GM18502 (cell line): ENCODE measurements at regions not wholly inside any gene's neighbourhood (a gene's known extent, or its start where the extent isn't known, plus 50 kb on each side); places are given as distances from the start of the nearest gene placed in this dataset.

Source experiments
- ATAC-seq: cut with Tn5 transposase; IDR thresholded peaks from one replicate; pipeline ENCODE4 v1.9.1; 2021; ENCODE audit warnings: mild to moderate bottlenecking; ENCODE audit not compliant: unreplicated experiment, poor library complexity

DNA sequence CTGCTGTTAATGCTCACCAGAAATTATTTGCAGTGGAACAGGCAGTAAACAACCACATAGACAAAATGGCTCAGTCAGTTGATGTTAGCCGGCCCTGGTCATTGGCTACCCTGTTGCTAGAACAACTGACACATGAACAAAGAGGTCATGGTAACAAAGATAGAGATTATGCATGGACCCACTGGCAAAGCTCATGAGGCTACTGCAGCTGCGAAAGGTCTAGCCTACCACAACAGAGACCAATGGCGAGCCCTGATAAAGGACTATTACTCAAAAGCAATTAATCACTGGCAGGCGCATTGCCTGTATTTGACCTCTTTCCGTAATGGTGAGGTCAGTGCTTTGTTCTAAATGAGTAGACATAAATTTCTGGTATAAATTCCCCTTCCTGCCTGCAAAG is 474.2 kb downstream of the DSC3 start:
- no peak for ATAC-seq

DNA sequence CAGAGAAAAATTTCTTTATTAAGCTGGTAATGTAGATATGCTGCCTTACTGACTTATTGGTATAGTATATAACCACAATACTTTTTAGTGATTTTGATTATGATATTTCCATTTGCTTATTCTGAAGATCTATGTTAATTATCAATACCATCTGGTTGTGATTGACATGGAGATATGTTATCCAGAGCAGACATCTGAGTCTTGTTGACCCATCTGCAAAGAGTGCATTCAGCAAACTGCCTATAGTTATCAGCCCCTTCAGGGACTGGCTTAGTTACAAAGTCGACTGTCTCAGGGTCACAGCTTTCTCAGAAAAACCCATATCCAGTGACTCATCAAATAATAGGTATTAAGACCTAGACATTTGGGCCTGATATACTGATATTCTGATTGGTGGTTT is 475.7 kb downstream of the DSC3 start:
- no peak for ATAC-seq

DNA sequence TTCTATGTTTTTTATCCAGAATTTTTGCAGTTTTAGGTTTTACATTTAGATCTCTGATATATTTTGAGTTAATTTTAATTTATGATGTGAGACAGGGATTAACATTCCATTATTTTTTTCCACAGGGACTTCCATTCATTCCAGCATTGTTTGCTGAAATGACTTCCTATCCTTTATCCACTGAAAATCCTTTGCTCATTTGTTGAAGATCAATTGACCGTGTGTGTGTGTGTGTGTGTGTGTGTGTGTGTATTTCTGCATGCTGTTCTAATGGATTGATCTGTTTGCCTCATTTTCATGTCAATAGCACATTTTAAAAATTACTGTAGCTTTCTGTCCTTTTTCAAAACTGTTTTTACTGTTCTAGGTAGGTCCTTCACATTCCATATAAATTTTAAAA is 480.3 kb downstream of the DSC3 start:
- ATAC-seq, result no peak

DNA sequence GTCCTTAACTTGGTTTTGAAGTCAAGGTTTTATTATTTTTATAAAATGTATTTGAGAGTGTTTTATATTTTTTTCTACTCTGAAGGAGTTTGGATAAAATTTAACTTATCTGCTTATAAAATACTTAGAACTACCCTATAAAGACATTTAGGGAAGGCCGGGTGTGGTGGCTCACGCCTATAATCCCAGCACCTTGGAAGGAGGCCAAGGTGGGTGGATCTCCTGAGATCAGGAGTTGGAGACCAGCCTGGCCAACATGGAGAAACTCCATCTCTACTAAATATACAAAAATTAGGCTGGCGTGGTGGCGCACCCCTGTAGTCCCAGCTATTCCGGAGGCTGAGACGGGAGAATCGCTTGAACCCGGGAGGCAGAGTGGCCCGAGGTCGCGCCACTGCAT is 486.4 kb downstream of the DSC3 start:
- no peak for ATAC-seq

DNA sequence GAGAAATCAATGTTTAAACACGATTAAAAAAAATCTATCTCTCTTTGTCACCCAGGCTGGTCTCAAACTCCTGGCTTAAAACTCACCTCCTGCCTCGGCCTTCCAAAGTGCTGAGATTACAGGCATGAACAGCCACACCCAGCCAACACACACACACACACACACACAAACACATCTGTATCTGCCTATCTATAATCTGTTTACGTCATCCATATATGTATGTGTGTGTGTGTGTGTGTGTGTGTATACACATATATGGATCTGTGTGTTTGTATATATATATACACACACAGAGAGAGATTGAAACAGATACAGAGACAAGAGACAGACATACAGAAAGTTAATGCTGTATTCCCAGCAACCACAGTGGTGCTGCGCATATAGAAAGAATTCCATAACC is 497.1 kb downstream of the DSC3 start:
- ATAC-seq, result no peak

DNA sequence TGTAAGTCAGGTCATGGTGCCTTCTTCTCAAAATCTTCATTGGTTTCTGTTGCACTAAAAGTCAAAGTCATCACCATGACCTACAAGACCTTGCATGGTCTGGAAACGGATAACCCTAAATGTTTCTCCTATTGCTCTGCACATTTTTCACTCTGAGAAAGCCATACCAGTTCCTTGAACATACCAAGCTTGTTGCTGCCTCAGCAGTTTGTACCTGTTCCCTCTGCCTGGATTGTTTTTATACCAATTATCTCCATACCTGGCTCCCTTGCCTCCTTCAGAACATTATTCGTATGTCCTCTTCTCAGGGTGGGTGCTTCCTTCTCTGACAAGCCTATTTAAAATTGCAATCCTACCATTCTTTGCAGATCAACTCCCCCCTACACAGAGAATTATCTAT is 498.4 kb downstream of the DSC3 start:
- ATAC-seq, result no peak

DNA sequence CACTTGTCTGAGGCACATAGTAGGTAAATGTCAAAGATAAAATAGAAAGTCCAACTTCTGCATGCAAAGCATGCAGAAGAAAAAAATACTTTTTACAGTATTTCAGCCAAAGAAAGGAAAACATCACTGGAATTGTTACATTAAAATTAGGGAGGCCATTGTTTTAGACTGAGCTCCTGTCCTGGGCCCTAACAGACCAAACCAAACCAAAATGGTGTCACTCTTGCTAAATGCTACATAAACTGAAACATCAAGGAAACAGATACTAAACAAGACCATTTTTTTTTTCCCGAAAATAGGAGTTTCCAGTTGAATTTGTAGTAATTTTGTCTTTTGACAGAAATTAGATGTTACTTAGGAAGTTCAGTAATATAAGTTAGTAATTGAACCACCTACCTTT is 508.8 kb downstream of the DSC3 start:
- no peak for ATAC-seq

DNA sequence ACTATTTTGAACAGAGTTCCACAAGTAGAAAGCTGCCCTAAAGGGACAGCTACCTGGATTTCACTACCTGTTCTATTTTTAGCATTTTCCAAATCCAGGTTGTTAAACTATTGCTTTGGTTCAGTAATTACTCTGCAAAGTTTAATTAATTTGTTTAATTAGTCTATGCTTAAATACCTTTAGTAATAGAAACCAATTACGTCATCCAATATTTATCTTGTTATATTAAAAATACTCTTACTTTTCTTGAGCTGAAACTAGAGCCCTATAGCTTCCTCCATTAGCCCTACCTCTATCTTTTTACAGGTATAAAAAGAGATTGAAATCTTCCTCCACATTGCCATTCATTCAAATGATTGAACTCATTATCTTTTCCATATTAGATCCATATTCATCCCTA is 514.6 kb downstream of the DSC3 start:
- ATAC-seq, result no peak

DNA sequence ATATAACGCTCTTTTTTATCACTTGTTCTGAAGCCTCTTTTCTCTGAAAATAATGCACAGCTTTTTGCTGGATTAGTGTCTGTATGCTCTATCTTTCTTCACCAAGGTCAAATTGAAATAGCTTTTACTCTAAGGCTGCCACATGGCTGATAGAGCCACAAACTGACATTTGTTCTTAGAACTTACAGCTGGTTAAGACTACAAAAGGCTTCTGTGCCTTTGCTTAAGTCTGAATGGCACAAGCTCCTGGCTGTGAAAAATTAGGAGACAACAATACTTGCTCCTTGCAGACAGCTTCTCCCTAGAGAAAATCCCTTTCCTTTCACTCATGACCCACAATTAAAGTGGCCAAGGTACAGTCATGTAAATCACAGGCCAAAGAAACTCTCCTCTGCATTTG is 515.3 kb downstream of the DSC3 start:
- no peak for ATAC-seq

DNA sequence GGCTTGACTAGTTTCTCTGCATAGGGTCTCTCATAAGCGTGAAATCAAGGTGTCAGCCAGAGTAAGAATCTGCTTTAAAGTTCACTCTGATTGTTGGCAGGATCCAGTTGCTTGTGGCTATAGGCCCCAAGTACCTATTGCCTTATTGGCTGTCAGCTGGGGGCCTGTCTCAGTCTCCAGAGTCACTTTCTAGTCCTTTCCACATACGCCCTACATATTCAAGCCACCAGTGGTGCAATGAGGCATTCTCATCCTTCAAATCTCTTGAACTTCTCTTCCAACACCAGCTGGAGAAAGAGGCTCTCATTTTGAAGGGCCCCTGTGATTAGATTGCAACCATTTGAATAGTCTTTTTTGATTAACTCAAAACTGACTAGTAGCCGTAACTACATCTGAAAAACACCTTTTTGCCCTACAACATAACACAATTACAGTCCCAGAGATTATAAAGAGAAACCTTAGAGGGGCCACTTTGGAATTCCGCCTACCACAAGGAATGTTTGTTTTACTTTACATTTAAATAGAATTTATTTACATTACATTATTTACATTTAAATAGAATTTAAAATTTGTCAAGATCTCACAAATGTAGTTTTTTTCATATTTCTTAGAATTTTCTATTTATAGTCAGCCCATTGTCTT is 520.1 kb downstream of the DSC3 start:
- ATAC-seq, result no peak

DNA sequence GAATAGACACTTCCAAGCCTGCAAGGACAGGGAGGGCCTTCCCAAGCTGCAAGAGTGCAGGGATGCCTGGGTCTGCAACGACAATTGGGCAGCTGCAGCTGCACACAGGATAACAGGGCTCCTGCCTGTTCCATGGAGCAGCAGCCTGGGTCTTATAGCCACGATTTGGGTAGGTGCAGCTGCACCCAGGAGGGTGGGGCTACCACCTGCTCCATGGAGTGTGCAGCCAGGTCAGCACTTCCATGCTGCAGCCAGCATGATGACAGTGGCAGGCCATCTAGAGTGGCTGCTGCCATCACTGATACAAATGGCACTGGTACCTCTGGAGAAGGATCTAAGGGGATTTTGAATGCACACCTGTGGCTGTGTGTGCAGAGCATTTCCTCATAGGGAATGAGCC is 528.5 kb downstream of the DSC3 start:
- no peak for ATAC-seq

DNA sequence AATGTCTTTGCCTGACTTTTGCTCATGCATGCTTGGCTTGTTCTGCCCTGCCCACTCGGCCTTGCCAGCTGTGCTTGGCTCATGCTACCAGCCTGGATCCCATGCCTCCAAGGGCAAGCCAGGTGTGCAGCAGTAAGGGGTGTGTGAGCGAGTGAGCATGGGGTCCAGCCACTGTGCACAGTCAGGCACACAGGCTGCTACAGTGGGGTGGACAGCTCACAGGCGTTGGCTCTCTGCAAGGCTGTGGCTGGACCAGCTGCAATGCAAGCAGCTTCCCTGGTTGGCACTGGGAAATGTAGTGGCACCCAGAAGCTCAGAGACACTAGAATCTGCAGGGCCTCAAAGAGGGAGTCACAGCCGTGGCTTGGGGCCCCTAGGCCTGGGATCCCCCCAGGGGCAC is 529.7 kb downstream of the DSC3 start:
- ATAC-seq, result no peak

DNA sequence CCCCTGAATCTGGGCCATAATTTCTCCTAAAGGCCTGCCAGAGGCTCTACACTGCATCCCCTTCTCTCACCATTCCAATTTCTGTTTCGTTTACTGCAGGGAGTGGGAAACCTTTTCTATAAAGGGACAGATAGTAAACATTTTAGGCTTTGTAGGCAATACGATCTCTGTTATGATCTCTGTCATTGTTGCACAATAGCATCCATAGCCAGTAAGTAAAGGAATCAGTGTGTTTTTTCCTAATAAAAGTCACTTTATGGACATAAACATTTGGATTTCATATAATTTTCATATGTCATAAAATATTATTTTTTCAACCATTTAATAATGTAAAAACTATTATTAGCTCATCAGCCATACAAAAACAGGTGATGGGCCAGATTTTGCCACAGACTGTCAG is 531.7 kb downstream of the DSC3 start:
- no peak for ATAC-seq

DNA sequence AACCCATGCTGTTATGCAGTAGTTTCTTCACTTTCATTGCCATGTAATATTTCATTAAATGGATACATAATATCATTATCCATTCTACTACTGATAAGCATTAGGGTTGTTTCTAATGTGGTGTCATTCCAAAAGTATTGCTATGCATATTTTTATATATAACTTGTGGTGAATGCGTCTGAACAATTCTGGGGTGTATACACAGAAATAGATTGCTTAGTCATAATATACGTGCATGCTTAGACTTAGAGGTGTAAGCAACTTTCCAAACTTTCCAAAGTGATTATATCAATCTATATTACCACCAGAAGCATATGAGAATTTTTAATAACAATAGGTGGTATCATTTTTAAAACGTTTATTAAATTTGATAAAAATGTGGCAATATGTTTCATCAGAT is 540.9 kb downstream of the DSC3 start:
- no peak for ATAC-seq

DNA sequence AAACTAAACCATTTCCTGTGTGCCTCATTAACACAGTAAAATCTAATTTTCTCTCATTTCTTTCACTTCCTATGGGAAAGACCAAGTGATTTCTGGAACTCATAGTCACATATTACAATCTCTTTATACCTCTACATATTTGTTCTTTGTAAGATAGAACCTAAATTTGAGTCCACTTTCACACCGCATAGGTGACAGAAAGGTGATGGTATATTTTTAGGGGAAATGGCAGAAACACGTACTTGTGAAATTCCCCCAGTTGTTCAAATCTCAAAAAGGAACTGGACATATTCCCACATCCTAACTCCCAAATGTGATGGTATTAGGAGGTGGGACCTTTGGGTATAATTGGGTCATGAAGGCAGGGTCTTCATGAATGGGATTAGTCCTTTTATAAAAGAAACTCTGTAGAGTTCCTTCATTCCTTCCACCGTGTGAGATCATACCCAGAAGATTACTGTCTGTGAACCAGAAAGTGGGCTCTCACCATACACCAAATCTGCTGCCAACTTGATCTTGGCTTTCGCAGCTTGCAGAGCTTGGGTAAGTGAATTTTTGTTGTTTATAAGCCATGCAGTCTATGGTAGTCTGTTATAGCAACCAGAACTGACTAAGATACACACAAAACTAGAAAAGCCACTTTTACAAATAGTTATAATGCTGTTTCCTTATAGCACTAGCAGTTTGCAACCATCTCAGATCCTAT is 542.1 kb downstream of the DSC3 start:
- ATAC-seq, result no peak

DNA sequence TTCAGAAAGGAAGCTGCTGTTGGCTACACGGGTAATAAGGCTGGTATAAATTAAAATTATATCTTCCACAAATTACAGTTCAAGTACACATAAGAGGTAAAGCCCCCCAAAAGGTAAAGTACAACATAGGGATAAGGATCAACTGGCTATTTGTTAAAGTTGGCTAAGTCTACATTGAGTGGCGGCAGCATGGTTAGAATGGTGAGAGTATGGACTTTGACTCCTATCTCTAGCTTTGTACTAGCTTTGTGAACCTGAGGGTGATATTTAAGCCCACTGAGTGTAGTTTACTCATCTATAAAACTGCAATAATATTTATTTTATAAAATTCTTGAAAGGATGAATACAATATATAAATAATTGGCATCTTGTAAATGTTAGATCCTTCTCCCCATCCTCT is 542.8 kb downstream of the DSC3 start:
- ATAC-seq, result no peak

DNA sequence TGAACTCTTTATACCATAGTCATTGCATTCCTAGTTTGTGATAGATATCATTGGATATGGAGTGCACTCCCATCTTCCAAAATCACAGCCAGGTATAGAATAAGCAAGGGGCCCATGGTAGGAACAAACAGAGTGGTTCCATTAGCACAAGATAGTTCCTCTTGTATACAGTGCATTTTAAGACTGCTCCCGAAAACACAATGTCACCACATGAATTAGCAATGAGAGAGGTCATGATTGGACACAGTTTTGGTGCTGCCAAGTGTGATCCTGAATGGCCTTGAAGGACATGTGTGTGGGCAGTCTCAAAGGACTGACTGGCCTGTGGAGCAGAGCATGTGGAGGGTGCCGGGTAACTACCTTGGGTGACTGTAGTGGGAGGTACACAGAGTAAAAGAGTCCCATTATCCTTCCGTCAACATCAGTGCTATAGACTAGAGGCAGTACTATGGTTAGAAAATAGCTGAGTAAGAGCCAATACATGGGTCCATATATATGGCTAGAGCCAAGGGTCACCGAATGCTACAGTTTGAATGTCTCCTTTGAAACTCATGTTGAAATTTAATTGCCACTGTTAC is 549.9 kb downstream of the DSC3 start:
- no peak for ATAC-seq

DNA sequence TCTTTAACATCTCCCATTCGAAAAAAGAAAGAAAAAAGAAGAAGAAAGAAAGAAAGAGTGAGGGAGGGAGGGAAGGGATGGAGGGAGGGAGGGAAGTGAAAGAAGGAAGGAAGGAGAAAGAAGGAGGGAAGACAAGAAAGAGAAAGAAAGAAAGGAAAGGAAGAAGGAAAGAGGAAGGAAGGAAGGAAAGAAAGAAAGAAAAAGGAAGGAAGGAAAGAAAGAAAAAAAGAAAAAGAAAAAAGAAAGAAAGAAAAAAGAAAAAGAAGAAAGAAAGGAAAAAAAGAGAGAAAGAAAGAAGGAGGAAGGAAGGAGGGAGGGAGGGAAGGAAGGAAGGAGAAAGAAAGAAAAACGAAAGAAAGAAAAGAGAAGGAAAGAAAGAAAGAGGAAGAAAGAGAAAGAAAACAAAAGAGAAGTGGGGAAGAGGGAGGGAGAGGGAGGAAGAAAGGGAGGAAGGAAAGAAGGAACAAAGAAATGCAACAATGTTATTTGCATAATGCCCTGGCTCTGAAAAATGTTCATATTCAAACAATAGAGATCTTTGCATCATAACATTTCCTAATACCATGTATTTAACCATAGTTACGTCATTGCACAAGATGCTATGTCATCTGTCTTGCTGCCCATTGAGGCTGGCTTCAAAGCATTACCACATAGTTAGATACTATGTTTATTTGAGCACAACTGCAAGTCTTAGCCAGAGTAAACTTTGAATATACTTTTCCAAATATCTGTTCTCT is 550.6 kb downstream of the DSC3 start:
- ATAC-seq, result no peak

DNA sequence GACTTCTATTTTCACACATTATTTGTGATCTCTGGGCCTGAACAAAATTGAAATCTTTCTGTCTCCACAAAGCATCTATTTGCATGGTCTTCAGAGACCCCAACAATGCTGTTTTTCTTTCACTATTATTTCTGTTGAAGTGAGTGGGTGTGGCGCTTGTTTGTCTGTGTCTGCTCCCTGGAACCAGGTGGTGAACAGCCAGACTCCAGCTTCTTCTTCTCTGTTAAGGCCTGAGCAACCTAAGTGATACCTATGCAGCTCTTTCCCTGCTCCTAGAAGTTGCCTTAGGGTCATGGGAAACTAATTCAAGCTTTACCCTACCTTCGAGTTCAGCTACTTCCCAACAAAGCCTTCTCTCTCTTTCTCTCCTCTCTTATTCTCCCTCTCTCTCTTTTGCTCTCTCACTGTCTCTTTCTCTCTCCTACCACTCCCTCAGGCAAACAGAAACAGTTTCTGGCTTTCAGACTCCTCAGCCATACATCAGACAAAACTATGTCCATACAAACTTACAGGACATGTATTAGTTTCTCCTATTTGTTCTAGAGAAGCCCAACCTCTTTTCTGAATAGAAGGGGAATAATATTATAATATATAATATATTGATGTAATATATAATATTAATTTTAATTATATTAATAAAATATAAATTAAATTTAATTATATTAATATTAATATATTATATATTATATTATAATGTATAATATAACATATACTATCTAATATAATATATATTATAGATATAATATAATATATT is 552.5 kb downstream of the DSC3 start:
- no peak for ATAC-seq

DNA sequence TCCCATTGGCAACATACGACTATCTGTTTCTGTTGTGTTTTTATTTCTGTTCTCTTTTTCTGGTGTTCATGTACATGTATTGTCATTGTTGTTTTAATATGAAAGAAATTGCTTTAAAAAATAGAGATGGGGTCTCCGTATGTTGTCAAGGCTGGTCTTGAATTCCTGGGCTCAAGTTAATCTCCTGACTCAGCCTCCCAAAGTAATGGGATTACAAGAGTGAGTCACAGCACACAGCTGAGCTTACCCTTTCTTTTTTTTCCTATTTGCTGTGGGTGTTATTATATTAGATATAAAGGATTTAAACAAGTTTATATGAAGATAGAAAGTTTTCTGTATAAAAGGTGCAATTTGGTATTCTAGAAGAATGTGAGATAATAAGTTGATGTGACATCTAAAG is 554.6 kb downstream of the DSC3 start:
- ATAC-seq, result no peak

DNA sequence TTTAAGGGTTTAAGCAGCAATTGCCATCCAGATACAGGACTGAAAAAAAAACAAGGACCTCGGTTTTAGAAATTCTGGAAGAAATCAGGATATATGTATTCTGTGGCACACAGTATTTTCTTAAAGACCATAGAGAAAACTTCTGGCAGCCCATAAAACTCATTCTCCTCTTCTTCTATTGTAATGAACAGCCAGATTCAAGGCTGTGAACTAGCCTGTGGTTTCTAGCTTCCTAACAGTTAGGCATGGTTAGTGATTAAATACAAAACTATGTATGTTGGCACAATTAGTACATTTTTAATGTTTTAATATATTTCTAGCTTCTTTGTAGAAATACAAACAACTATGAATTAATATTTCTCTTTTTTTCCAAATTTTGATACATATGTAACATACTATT is 555.7 kb downstream of the DSC3 start:
- no peak for ATAC-seq
